Tibial nerve (tissue), 4 donors: ENCODE measurements at regions not wholly inside any gene's neighbourhood (a gene's known extent, or its start where the extent isn't known, plus 50 kb on each side); places are given as distances from the start of the nearest gene placed in this dataset.

ENCODE experiments used
- DNase-seq, 2 donors: peaks; one replicate each; pipeline ENCODE4 v3.0.0-alpha.2; 2019; ENCODE audit warnings: low spot score in 2 of 2
- H3K27ac ChIP-seq, 4 donors: fragments of 200-600 bp; sonication (generic) in 3 of 4; one replicate each; pipeline ENCODE4 v1.5.1; 2017 to 2019; ENCODE audit warnings: mild to moderate bottlenecking in 1 of 4
- H3K27me3 ChIP-seq, 2 donors: fragments of 200-600 bp; sonication (generic) in 1 of 2; one replicate each; pipeline versions ENCODE4 v1.5.1 to v1.6.0; 2017 to 2019
- H3K36me3 ChIP-seq, 3 donors: fragments of 200-600 bp; sonication (generic); one replicate each; pipeline ENCODE4 v1.5.1; 2018 to 2019
- H3K4me1 ChIP-seq, 4 donors: fragments of 200-600 bp; sonication (generic) in 3 of 4; one replicate each; pipeline ENCODE4 v1.5.1; 2017 to 2019
- H3K4me3 ChIP-seq, 4 donors: fragments of 200-600 bp; sonication (generic) in 3 of 4; one replicate each; pipeline ENCODE4 v1.5.1; 2017 to 2019; ENCODE audit warnings: mild to moderate bottlenecking in 1 of 4, moderate library complexity in 1 of 4
- H3K9me3 ChIP-seq, 4 donors: fragments of 200-600 bp; sonication (generic) in 3 of 4; one replicate each; pipeline ENCODE4 v1.5.1; 2017 to 2019
- EP300 ChIP-seq, 2 donors: sonication (generic); formaldehyde crosslinking; IDR thresholded peaks; one replicate each; pipeline ENCODE4 v1.6.1; 2017; ENCODE audit warnings: antibody characterized with exemption in 2 of 2, mild to moderate bottlenecking in 1 of 2
- POLR2A ChIP-seq, 2 donors: fragments of 450-650 bp; IDR thresholded peaks; one replicate each; pipeline ENCODE4 v1.6.1; 2017; ENCODE audit warnings: antibody characterized with exemption in 2 of 2, mild to moderate bottlenecking in 2 of 2, moderate library complexity in 2 of 2
- WGBS, 2 donors: methylation state at CpG; one replicate each; pipeline ENCODE4 v1.1.5; 2018; 5-methylcytosine and 5-hydroxymethylcytosine counted together
- TF ChIP-seq, protein P1 (sequence below), 5 experiments: fragments of 200-600 bp in 3 of 5; fragments of 450-650 bp in 2 of 5; sonication (generic) in 3 of 5; IDR thresholded peaks; one replicate each; pipeline ENCODE4 v1.5.1; 2016 to 2019; ENCODE audit warnings: antibody characterized with exemption in 5 of 5, mild to moderate bottlenecking in 3 of 5, moderate library complexity in 2 of 5

DNA sequence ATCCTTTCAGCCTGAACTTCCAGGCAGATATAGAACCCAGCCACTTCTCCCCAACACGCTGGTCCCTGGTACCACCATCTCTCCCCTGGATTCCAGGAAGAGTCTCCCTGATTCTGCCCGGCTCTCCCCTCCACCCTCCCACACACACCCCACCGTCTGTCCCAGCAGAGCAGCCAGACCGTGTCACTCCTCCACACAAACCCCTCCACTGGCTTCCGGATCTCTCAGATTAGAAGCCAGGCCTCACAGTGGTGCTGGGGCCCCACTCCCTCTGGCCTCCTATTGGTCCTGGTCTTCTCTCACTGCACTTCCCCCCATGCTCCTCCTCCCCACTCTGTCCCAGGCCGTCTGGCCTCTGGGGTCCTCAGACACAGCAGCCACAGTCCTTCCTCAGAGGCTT lies 52.4 kb upstream of the CDKN3 start:
- WGBS, 2 donors, result 59 to 64% methylated on average over 6 of the region's 6 CpGs
- no peaks in the 10 kb centered on the region for H3K27me3 ChIP-seq
- H3K4me1 ChIP-seq, result peaks cover 0 to 19% (median 2%) of the 10 kb centered on the region in 4 donors
- TF ChIP-seq EP300 (IDR thresholded peaks at IDR 0.05), result no peak
- TF ChIP-seq, protein P1, sequence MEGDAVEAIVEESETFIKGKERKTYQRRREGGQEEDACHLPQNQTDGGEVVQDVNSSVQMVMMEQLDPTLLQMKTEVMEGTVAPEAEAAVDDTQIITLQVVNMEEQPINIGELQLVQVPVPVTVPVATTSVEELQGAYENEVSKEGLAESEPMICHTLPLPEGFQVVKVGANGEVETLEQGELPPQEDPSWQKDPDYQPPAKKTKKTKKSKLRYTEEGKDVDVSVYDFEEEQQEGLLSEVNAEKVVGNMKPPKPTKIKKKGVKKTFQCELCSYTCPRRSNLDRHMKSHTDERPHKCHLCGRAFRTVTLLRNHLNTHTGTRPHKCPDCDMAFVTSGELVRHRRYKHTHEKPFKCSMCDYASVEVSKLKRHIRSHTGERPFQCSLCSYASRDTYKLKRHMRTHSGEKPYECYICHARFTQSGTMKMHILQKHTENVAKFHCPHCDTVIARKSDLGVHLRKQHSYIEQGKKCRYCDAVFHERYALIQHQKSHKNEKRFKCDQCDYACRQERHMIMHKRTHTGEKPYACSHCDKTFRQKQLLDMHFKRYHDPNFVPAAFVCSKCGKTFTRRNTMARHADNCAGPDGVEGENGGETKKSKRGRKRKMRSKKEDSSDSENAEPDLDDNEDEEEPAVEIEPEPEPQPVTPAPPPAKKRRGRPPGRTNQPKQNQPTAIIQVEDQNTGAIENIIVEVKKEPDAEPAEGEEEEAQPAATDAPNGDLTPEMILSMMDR (IDR thresholded peaks at IDR 0.05), result no peak
- no peak for TF ChIP-seq POLR2A (IDR thresholded peaks at IDR 0.05)
- DNase-seq, result no peak
- no peaks in the 10 kb centered on the region for H3K36me3 ChIP-seq
- H3K27ac ChIP-seq, result no peak overlapping the region
- no peaks in the 10 kb centered on the region for H3K9me3 ChIP-seq
- H3K4me3 ChIP-seq, result no peak overlapping the region

DNA sequence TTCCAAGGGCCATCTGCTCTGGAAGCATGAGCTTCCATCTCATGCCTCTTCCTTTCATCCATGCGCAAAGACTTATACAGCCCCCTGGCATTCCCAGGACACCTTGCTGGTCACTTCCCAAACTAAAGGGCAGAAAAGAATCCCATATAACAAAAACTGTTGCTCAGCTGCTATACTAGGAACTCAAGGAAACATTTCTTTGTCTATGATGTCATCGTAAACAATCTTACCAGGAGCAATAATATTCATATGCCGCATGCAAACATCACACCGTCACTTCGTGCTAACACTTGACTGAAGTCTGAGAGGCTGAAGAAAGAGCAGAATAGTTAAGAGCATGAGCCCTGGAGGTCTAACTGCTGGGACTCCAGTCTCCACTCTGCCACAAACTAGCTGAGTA lies 50.5 kb upstream of the CDKN3 start:
- H3K4me3 ChIP-seq, result no peak overlapping the region
- H3K27ac ChIP-seq, result no peak overlapping the region
- peaks cover 0 to 29% (median 2%) of the 10 kb centered on the region in 4 donors for H3K4me1 ChIP-seq
- no peaks in the 10 kb centered on the region for H3K36me3 ChIP-seq
- H3K9me3 ChIP-seq, result no peaks in the 10 kb centered on the region
- no peaks in the 10 kb centered on the region for H3K27me3 ChIP-seq
- TF ChIP-seq EP300 (IDR thresholded peaks at IDR 0.05) (no peak), POLR2A (IDR thresholded peaks at IDR 0.05) (no peak)
- TF ChIP-seq, protein P1 (IDR thresholded peaks at IDR 0.05), result no peak
- no peak for DNase-seq
- 93 to 94% methylated on average over 5 of the region's 5 CpGs for WGBS, 2 donors
